WTC11 (cell line): ENCODE measurements at regions not wholly inside any gene's neighbourhood (a gene's known extent, or its start where the extent isn't known, plus 50 kb on each side); places are given as distances from the start of the nearest gene placed in this dataset.

Experiments
- ATAC-seq: fragments of 200-7000 bp; cut with Tn5 transposase; 2 replicates; pipeline ENCODE4 v1.10.0; 2021; ENCODE audit warnings: mild to moderate bottlenecking, moderate library complexity
- CTCF ChIA-PET: fragments of 300-600 bp; sonication (Branson Sonifier 250); formaldehyde crosslinking; loops from one replicate; lab custom pipeline; 2021; ENCODE audit warnings: antibody characterized with exemption; lab: Charles Lee
- POLR2A ChIA-PET: fragments of 350-600 bp; sonication (Branson Sonifier 250); formaldehyde crosslinking; loops from one replicate; lab custom pipeline; 2021; ENCODE audit warnings: antibody characterized with exemption; lab: Charles Lee
- DNase-seq: peaks from one replicate; pipeline ENCODE4 v3.0.0; 2021; ENCODE audit warnings: low spot score
- H3K27ac Mint-ChIP-seq: 2 replicates; pipeline ENCODE4 v1.8.0; 2021; ENCODE audit warnings: mixed read lengths
- H3K27me3 Mint-ChIP-seq: 2 replicates; pipeline ENCODE4 v1.8.0; 2021; ENCODE audit warnings: low read depth, mild to moderate bottlenecking, moderate library complexity, mixed read lengths
- H3K36me3 Mint-ChIP-seq: 2 replicates; pipeline ENCODE4 v1.8.0; 2021; ENCODE audit warnings: mixed read lengths
- H3K4me1 Mint-ChIP-seq: 2 replicates; pipeline ENCODE4 v1.8.0; 2022; ENCODE audit warnings: mixed read lengths
- H3K4me3 Mint-ChIP-seq: 2 replicates; pipeline ENCODE4 v1.8.0; 2021; ENCODE audit warnings: mild to moderate bottlenecking, moderate library complexity, mixed read lengths
- H3K9me3 Mint-ChIP-seq: 2 replicates; pipeline ENCODE4 v1.8.0; 2021; ENCODE audit warnings: mixed read lengths
- CREB1 ChIP-seq: sonication (generic); formaldehyde crosslinking; IDR thresholded peaks from 2 replicates; pipeline ENCODE4 v1.8.0; 2023; ENCODE audit warnings: mild to moderate bottlenecking, missing genetic modification reagents
- ETV6 ChIP-seq: sonication (generic); formaldehyde crosslinking; IDR thresholded peaks from 2 replicates; pipeline ENCODE4 v1.8.1; 2022; ENCODE audit warnings: mild to moderate bottlenecking, missing genetic modification reagents
- GABPB1 ChIP-seq: sonication (generic); formaldehyde crosslinking; IDR thresholded peaks from 2 replicates; pipeline ENCODE4 v1.8.1; 2023; ENCODE audit warnings: mild to moderate bottlenecking, missing genetic modification reagents
- MXD4 ChIP-seq: fragments of 250-450 bp; sonication (Bioruptor Pico); IDR thresholded peaks from 2 replicates; pipeline ENCODE4 v1.8.0; 2021; ENCODE audit warnings: mild to moderate bottlenecking, moderate library complexity, borderline replicate concordance
- MYBL2 ChIP-seq: sonication (generic); formaldehyde crosslinking; IDR thresholded peaks from 2 replicates; pipeline ENCODE4 v1.8.1; 2023; ENCODE audit warnings: mild to moderate bottlenecking, moderate library complexity, missing genetic modification reagents
- NFYB ChIP-seq: sonication (generic); formaldehyde crosslinking; conservative IDR thresholded peaks from 2 replicates; pipeline ENCODE4 v1.8.0; 2022; ENCODE audit warnings: low read depth, missing genetic modification reagents
- OVOL2 ChIP-seq: fragments of 250-450 bp; sonication (Bioruptor Pico); IDR thresholded peaks from 2 replicates; pipeline ENCODE4 v1.9.0; 2021; ENCODE audit warnings: mild to moderate bottlenecking, borderline replicate concordance
- TEAD4 ChIP-seq: sonication (generic); formaldehyde crosslinking; IDR thresholded peaks from 2 replicates; pipeline ENCODE4 v1.8.0; 2022; ENCODE audit warnings: mild to moderate bottlenecking, missing genetic modification reagents
- ZNF138 ChIP-seq: sonication (generic); formaldehyde crosslinking; conservative IDR thresholded peaks from 2 replicates; pipeline ENCODE4 v1.8.1; 2022; ENCODE audit warnings: mild to moderate bottlenecking, moderate library complexity, missing genetic modification reagents
- ZNF263 ChIP-seq: sonication (generic); formaldehyde crosslinking; IDR thresholded peaks from 2 replicates; pipeline ENCODE4 v1.8.1; 2022; ENCODE audit warnings: low read depth, mild to moderate bottlenecking, moderate library complexity, missing genetic modification reagents
- TF ChIP-seq, protein P1 (sequence below): sonication (generic); formaldehyde crosslinking; IDR thresholded peaks from 2 replicates; pipeline ENCODE4 v1.8.1; 2023; ENCODE audit warnings: mild to moderate bottlenecking, missing genetic modification reagents, borderline replicate concordance
- TF ChIP-seq, protein P2 (sequence below): fragments of 250-450 bp; sonication (Bioruptor Pico); IDR thresholded peaks from 2 replicates; pipeline ENCODE4 v1.9.0; 2021; ENCODE audit warnings: moderate library complexity, mild to moderate bottlenecking, inconsistent platforms, borderline replicate concordance
- TF ChIP-seq, protein P3 (sequence below): sonication (generic); formaldehyde crosslinking; IDR thresholded peaks from 2 replicates; pipeline ENCODE4 v1.8.1; 2023; ENCODE audit warnings: mild to moderate bottlenecking, missing genetic modification reagents
- TF ChIP-seq, protein P4 (sequence below): sonication (generic); formaldehyde crosslinking; IDR thresholded peaks from 2 replicates; pipeline ENCODE4 v1.8.0; 2023; ENCODE audit warnings: missing genetic modification reagents
- TF ChIP-seq, protein P5 (sequence below): sonication (generic); formaldehyde crosslinking; IDR thresholded peaks from 2 replicates; pipeline ENCODE4 v1.8.0; 2022; ENCODE audit warnings: mild to moderate bottlenecking, missing genetic modification reagents
- TF ChIP-seq, protein P6 (sequence below): sonication (generic); formaldehyde crosslinking; IDR thresholded peaks from 2 replicates; pipeline ENCODE4 v1.8.1; 2022; ENCODE audit warnings: mild to moderate bottlenecking, moderate library complexity, missing genetic modification reagents
- TF ChIP-seq, protein P7 (sequence below): fragments of 250-450 bp; sonication (Bioruptor Pico); IDR thresholded peaks from 2 replicates; pipeline ENCODE4 v1.8.0; 2021; ENCODE audit warnings: mild to moderate bottlenecking
- TF ChIP-seq, protein P8 (sequence below): fragments of 250-450 bp; sonication (Bioruptor Pico); conservative IDR thresholded peaks from 2 replicates; pipeline ENCODE4 v1.9.0; 2021; ENCODE audit warnings: mild to moderate bottlenecking
- TF ChIP-seq, protein P9 (sequence below): fragments of 250-450 bp; sonication (Bioruptor Pico); IDR thresholded peaks from 2 replicates; pipeline ENCODE4 v1.9.0; 2021; ENCODE audit warnings: mild to moderate bottlenecking

DNA sequence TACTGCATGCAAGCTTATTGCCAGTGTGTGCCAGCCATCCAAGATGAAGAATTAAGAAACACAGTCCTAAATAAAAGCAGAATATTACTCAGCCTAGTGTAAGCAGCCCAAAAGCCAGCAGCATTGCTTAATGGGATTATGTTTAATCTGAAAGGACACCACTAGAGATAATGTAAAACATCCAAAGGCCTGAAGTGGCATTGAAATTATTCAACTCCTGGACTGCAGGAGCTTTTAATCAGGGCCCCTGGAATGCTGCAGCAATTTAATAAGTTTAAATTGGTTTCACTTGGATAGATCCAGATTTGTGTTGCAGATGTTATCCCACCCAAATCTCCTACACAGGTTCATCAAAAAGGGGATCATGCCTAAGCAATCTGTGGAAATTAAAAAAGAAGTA, 193.0 kb downstream of the C12orf50 start:
- CTCF ChIA-PET: no interaction called here
- Mint-ChIP-seq H3K9me3 (0 out of 2 replicates have a peak, but pooled peaks cover 9% of the 10 kb centered on the region), H3K4me1 (peaks cover 5% of the 10 kb centered on the region; the same call in 1 of the 2 replicates)

DNA sequence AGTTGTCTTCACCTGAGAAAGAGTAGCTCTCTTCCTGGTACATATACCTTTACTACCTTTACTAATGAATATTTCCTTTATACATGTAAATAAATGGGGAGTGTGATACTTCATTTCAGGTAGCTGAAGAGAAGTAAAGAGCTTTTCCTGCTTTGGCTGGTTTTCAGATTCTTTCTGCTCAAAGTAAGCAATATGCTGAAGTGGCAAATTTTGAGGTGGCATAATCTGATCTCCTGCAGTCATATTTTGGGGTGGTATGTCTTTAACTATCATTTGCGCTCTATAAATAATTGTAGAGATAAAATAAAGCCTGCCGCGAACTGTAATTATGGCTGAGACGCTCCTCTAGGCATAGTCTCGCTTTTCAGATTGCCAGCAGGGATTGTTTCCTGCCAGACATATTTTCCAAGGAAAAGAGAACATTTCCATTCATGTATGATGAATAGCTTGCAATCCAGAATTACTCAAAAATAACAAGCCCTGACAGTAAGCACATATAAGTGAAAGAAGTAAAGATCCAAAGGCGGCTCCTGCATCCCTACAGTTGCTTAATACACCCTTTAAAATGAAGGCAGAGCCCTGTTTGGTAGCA, 200.7 kb downstream of the C12orf50 start:
- Mint-ChIP-seq H3K9me3 (0 out of 2 replicates have a peak, but pooled peaks cover 9% of the 10 kb centered on the region), H3K36me3 (no peaks in the 10 kb centered on the region), H3K4me3 (no peak overlapping the region), H3K4me1 (peaks cover 5% of the 10 kb centered on the region; the same call in 1 of the 2 replicates), H3K27ac (no peak overlapping the region), H3K27me3 (no peaks in the 10 kb centered on the region)
- CTCF ChIA-PET: no interaction called here
- POLR2A ChIA-PET: no interaction called here
- ATAC-seq: no peak
- DNase-seq: no peak
- TF ChIP-seq MYBL2: no peak
- TF ChIP-seq ETV6 (CRISPR knock-in tag): no peak
- TF ChIP-seq, protein P1, sequence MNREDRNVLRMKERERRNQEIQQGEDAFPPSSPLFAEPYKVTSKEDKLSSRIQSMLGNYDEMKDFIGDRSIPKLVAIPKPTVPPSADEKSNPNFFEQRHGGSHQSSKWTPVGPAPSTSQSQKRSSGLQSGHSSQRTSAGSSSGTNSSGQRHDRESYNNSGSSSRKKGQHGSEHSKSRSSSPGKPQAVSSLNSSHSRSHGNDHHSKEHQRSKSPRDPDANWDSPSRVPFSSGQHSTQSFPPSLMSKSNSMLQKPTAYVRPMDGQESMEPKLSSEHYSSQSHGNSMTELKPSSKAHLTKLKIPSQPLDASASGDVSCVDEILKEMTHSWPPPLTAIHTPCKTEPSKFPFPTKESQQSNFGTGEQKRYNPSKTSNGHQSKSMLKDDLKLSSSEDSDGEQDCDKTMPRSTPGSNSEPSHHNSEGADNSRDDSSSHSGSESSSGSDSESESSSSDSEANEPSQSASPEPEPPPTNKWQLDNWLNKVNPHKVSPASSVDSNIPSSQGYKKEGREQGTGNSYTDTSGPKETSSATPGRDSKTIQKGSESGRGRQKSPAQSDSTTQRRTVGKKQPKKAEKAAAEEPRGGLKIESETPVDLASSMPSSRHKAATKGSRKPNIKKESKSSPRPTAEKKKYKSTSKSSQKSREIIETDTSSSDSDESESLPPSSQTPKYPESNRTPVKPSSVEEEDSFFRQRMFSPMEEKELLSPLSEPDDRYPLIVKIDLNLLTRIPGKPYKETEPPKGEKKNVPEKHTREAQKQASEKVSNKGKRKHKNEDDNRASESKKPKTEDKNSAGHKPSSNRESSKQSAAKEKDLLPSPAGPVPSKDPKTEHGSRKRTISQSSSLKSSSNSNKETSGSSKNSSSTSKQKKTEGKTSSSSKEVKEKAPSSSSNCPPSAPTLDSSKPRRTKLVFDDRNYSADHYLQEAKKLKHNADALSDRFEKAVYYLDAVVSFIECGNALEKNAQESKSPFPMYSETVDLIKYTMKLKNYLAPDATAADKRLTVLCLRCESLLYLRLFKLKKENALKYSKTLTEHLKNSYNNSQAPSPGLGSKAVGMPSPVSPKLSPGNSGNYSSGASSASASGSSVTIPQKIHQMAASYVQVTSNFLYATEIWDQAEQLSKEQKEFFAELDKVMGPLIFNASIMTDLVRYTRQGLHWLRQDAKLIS (CRISPR knock-in tag): no peak
- no peak for TF ChIP-seq TEAD4 (CRISPR knock-in tag)
- TF ChIP-seq, protein P2, sequence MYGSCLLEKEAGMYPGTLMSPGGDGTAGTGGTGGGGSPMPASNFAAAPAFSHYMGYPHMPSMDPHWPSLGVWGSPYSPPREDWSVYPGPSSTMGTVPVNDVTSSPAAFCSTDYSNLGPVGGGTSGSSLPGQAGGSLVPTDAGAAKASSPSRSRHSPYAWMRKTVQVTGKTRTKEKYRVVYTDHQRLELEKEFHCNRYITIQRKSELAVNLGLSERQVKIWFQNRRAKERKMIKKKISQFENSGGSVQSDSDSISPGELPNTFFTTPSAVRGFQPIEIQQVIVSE (CRISPR knock-in tag): no peak
- TF ChIP-seq, protein P3, sequence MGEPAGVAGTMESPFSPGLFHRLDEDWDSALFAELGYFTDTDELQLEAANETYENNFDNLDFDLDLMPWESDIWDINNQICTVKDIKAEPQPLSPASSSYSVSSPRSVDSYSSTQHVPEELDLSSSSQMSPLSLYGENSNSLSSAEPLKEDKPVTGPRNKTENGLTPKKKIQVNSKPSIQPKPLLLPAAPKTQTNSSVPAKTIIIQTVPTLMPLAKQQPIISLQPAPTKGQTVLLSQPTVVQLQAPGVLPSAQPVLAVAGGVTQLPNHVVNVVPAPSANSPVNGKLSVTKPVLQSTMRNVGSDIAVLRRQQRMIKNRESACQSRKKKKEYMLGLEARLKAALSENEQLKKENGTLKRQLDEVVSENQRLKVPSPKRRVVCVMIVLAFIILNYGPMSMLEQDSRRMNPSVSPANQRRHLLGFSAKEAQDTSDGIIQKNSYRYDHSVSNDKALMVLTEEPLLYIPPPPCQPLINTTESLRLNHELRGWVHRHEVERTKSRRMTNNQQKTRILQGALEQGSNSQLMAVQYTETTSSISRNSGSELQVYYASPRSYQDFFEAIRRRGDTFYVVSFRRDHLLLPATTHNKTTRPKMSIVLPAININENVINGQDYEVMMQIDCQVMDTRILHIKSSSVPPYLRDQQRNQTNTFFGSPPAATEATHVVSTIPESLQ (CRISPR knock-in tag): no peak
- TF ChIP-seq, protein P4, sequence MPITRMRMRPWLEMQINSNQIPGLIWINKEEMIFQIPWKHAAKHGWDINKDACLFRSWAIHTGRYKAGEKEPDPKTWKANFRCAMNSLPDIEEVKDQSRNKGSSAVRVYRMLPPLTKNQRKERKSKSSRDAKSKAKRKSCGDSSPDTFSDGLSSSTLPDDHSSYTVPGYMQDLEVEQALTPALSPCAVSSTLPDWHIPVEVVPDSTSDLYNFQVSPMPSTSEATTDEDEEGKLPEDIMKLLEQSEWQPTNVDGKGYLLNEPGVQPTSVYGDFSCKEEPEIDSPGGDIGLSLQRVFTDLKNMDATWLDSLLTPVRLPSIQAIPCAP (CRISPR knock-in tag): no peak
- TF ChIP-seq CREB1 (CRISPR knock-in tag): no peak

More for the DNA sequence above, 193.0 kb downstream of the C12orf50 start:
- Mint-ChIP-seq H3K36me3 (no peaks in the 10 kb centered on the region), H3K27ac (no peak overlapping the region), H3K4me3 (no peak overlapping the region), H3K27me3 (no peaks in the 10 kb centered on the region)
- POLR2A ChIA-PET: no interaction called here
- DNase-seq (no peak), ATAC-seq (no peak)
- no peak for TF ChIP-seq OVOL2 (CRISPR knock-in tag)
- TF ChIP-seq, protein P5, sequence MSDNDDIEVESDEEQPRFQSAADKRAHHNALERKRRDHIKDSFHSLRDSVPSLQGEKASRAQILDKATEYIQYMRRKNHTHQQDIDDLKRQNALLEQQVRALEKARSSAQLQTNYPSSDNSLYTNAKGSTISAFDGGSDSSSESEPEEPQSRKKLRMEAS: no peak
- no peak for TF ChIP-seq NFYB (CRISPR knock-in tag)
- TF ChIP-seq CREB1 (CRISPR knock-in tag): no peak
- TF ChIP-seq, protein P6, sequence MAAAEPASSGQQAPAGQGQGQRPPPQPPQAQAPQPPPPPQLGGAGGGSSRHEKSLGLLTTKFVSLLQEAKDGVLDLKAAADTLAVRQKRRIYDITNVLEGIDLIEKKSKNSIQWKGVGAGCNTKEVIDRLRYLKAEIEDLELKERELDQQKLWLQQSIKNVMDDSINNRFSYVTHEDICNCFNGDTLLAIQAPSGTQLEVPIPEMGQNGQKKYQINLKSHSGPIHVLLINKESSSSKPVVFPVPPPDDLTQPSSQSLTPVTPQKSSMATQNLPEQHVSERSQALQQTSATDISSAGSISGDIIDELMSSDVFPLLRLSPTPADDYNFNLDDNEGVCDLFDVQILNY: no peak
- no peak for TF ChIP-seq ZNF138 (CRISPR knock-in tag)
- no peak for TF ChIP-seq MXD4 (CRISPR knock-in tag)
- TF ChIP-seq GABPB1: no peak
- TF ChIP-seq, protein P7, sequence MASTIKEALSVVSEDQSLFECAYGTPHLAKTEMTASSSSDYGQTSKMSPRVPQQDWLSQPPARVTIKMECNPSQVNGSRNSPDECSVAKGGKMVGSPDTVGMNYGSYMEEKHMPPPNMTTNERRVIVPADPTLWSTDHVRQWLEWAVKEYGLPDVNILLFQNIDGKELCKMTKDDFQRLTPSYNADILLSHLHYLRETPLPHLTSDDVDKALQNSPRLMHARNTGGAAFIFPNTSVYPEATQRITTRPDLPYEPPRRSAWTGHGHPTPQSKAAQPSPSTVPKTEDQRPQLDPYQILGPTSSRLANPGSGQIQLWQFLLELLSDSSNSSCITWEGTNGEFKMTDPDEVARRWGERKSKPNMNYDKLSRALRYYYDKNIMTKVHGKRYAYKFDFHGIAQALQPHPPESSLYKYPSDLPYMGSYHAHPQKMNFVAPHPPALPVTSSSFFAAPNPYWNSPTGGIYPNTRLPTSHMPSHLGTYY (CRISPR knock-in tag): no peak
- no peak for TF ChIP-seq ZNF263 (CRISPR knock-in tag)
- TF ChIP-seq, protein P8, sequence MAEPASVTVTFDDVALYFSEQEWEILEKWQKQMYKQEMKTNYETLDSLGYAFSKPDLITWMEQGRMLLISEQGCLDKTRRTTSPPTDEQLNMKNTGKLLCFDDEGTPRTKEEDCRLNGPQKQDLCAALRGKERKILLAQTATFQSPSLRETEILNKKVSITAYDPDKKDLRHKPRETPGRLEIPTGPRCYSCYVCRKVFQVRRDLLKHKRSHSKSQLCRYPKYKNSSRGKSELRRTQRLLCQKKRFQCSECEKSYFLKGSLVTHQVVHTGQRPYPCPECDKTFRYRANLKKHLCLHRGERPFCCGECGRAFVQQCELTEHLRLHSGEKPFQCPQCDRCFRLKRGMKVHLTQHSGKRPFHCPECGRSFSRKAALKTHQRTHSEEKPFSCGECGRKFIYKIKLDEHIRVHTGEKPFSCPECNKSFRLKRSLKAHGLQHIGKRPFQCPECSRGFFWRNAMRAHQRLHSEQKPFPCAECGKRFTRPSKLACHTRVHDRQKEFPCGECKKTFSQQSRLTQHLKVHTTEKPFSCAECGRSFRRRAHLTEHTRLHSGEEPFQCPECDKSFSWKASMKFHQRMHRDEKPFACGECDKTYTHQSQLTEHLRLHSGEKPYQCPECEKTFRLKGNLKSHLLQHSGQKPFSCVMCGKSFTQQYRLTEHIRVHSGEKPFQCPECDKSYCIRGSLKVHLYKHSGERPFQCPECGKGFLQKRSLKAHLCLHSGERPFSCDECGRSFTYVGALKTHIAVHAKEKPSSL (CRISPR knock-in tag): no peak
- TF ChIP-seq, protein P9, sequence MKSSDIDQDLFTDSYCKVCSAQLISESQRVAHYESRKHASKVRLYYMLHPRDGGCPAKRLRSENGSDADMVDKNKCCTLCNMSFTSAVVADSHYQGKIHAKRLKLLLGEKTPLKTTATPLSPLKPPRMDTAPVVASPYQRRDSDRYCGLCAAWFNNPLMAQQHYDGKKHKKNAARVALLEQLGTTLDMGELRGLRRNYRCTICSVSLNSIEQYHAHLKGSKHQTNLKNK (CRISPR knock-in tag): no peak
- TF ChIP-seq, protein P4 (CRISPR knock-in tag): no peak
